Thymus (tissue), 11 donors: ENCODE measurements at regions not wholly inside any gene's neighbourhood (a gene's known extent, or its start where the extent isn't known, plus 50 kb on each side); places are given as distances from the start of the nearest gene placed in this dataset.

ENCODE experiments used
- DNase-seq, 9 donors: peaks; one replicate each; pipeline ENCODE4 v3.0.0-alpha.2; 2013; ENCODE audit warnings: low spot score in 9 of 9, low read depth in 6 of 9, missing footprints in 1 of 9
- H3K27ac ChIP-seq, 2 donors: one replicate each; pipeline ENCODE4 v1.5.1; 2013; ENCODE audit warnings: control low read depth in 1 of 2, low read depth in 1 of 2, low read length in 1 of 2, mild to moderate bottlenecking in 1 of 2, moderate library complexity in 1 of 2
- H3K27me3 ChIP-seq, 2 donors: one replicate each; pipeline ENCODE4 v1.5.1; 2013; ENCODE audit warnings: low read length in 1 of 2; ENCODE audit not compliant: control insufficient read depth in 2 of 2, insufficient read depth in 1 of 2
- H3K36me3 ChIP-seq, 2 donors: one replicate each; pipeline ENCODE4 v1.5.1; 2013; ENCODE audit warnings: low read length in 1 of 2, mild to moderate bottlenecking in 1 of 2, moderate library complexity in 1 of 2; ENCODE audit not compliant: control insufficient read depth in 2 of 2, insufficient read depth in 2 of 2
- H3K4me1 ChIP-seq, 2 donors: one replicate each; pipeline ENCODE4 v1.5.1; 2013; ENCODE audit warnings: low read length in 2 of 2; ENCODE audit not compliant: control insufficient read depth in 2 of 2, insufficient read depth in 2 of 2
- H3K4me3 ChIP-seq, 2 donors: one replicate each; pipeline ENCODE4 v1.5.1; 2013; ENCODE audit warnings: low read length in 2 of 2, control low read depth in 1 of 2, mild to moderate bottlenecking in 1 of 2
- H3K9me3 ChIP-seq, 2 donors: one replicate each; pipeline ENCODE4 v1.5.1; 2013; ENCODE audit warnings: low read length in 1 of 2, mild to moderate bottlenecking in 1 of 2; ENCODE audit not compliant: control insufficient read depth in 2 of 2, insufficient read depth in 1 of 2
- WGBS: extraction: QIAGEN DNeasy Blood & Tissue Kit; methylation state at CpG from one replicate; pipeline ENCODE4 v1.1.7; 2013; 5-methylcytosine and 5-hydroxymethylcytosine counted together
- donor health status: healthy.

GRCh38 chr2:41990245-41990644 lies 57.6 kb upstream of the PKDCC start:
- 75% methylated on average over 4 of the region's 4 CpGs for WGBS
- H3K36me3 ChIP-seq: no peaks in the 10 kb centered on the region
- no peak overlapping the region for H3K4me3 ChIP-seq
- peak overlapping the region in 1 of 2 donors; percentile 17 for H3K27ac ChIP-seq
- no peaks in the 10 kb centered on the region for H3K4me1 ChIP-seq
- DNase-seq: no peak
- H3K9me3 ChIP-seq: no peaks in the 10 kb centered on the region
- peaks cover 0 to 2% of the 10 kb centered on the region in 2 donors for H3K27me3 ChIP-seq

GRCh38 chr2:41990688-41991087 lies 57.1 kb upstream of the PKDCC start:
- no peaks in the 10 kb centered on the region for H3K36me3 ChIP-seq
- H3K4me3 ChIP-seq: no peak overlapping the region
- DNase-seq: no peak
- no peak overlapping the region for H3K27ac ChIP-seq
- H3K27me3 ChIP-seq: peaks cover 0 to 2% of the 10 kb centered on the region in 2 donors
- no peaks in the 10 kb centered on the region for H3K4me1 ChIP-seq
- WGBS: 93% methylated on average over 4 of the region's 4 CpGs
- no peaks in the 10 kb centered on the region for H3K9me3 ChIP-seq

GRCh38 chr2:41992056-41992642 lies 55.7 kb upstream of the PKDCC start:
- no peaks in the 10 kb centered on the region for H3K9me3 ChIP-seq

DNA sequence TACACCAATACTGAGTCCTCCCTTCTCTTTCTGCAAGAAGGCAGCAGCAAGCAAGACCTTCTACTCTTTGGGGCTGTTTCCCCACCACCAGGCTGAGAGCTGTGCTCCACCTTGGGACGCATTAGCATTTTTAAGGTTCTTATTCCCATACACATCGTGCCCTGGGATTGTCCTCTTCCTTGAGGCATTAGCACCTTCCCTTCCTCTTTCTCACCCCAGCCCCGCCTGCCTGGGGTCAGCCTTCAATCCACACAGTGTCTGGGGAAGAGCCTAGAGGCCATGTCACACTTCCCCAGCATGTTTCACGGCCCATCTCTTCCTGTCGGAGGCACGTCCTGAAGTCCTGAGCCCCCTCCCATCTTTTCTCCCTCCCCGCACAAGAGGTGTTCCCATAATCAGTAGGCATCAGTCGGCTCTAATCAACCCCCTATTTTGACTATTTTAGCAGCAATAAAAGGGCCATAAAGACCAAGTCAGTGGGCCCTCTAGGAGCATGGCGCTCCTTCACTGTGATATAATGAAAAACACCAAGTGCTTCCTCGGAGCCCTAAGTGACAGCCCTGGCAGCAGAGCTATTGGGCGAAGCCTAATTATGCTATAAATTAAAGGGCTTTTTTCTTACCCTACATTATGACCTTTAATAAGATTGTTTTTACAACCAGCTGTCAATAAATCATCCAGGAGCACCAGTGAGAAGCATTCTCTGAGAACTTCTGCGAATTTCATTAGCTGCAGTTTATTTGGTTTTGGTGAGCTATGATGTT lies 55.0 kb upstream of the PKDCC start:
- H3K27me3 ChIP-seq: peaks cover 0 to 2% of the 10 kb centered on the region in 2 donors
- no peaks in the 10 kb centered on the region for H3K9me3 ChIP-seq
- no peak overlapping the region for H3K27ac ChIP-seq
- 84% methylated on average over 12 of the region's 12 CpGs for WGBS
- no peak for DNase-seq
- H3K36me3 ChIP-seq: no peaks in the 10 kb centered on the region
- no peaks in the 10 kb centered on the region for H3K4me1 ChIP-seq
- H3K4me3 ChIP-seq: no peak overlapping the region

More at GRCh38 chr2:41992056-41992642, 55.7 kb upstream of the PKDCC start:
- WGBS: 100% methylated on average over 1 of the region's 1 CpG
- DNase-seq: no peak
- Histone ChIP-seq H3K27me3 (peaks cover 0 to 2% of the 10 kb centered on the region in 2 donors), H3K27ac (no peak overlapping the region), H3K36me3 (no peaks in the 10 kb centered on the region), H3K4me3 (no peak overlapping the region), H3K4me1 (no peaks in the 10 kb centered on the region)

DNA sequence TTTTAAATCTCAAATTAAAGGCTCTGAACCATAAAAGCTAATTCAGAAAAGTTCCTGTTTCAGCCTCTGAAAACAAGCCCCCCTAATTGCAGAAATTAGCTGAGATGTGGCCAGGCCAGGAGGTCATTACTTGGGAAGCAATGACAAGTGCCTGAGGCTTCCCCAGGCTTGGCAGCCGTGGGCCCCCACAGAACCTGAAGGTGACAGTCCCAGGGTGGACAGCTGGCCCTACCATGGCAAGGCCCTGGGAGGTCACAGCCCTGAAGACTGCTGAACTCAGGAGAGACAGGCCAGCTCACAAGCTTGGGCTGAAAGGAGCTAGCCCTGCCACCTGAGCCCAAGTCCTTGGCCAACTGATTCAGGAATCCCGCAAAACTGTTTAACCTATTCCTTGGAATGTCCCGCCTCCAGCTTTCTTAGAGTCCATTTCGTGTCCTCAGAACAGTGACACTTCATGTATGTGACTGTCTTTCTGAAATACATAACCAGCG lies 54.3 kb upstream of the PKDCC start:
- 93% methylated on average over 5 of the region's 5 CpGs for WGBS
- no peaks in the 10 kb centered on the region for H3K9me3 ChIP-seq
- peaks cover 0 to 2% of the 10 kb centered on the region in 2 donors for H3K27me3 ChIP-seq
- H3K4me1 ChIP-seq: no peaks in the 10 kb centered on the region
- no peaks in the 10 kb centered on the region for H3K36me3 ChIP-seq
- H3K4me3 ChIP-seq: no peak overlapping the region
- H3K27ac ChIP-seq: no peak overlapping the region
- DNase-seq: no peak

GRCh38 chr2:41994233-41994637 lies 53.6 kb upstream of the PKDCC start:
- H3K36me3 ChIP-seq: no peaks in the 10 kb centered on the region
- 97% methylated on average over 5 of the region's 5 CpGs for WGBS
- H3K4me3 ChIP-seq: no peak overlapping the region
- H3K4me1 ChIP-seq: no peaks in the 10 kb centered on the region
- no peak overlapping the region for H3K27ac ChIP-seq
- no peaks in the 10 kb centered on the region for H3K9me3 ChIP-seq
- H3K27me3 ChIP-seq: peaks cover 0 to 2% of the 10 kb centered on the region in 2 donors
- no peak for DNase-seq

GRCh38 chr2:41994661-41995060 lies 53.2 kb upstream of the PKDCC start:
- no peak for DNase-seq
- 97% methylated on average over 8 of the region's 8 CpGs for WGBS
- Histone ChIP-seq H3K27me3 (peaks cover 0 to 2% of the 10 kb centered on the region in 2 donors), H3K36me3 (no peaks in the 10 kb centered on the region), H3K27ac (no peak overlapping the region), H3K9me3 (no peaks in the 10 kb centered on the region), H3K4me3 (no peak overlapping the region), H3K4me1 (no peaks in the 10 kb centered on the region)

DNA sequence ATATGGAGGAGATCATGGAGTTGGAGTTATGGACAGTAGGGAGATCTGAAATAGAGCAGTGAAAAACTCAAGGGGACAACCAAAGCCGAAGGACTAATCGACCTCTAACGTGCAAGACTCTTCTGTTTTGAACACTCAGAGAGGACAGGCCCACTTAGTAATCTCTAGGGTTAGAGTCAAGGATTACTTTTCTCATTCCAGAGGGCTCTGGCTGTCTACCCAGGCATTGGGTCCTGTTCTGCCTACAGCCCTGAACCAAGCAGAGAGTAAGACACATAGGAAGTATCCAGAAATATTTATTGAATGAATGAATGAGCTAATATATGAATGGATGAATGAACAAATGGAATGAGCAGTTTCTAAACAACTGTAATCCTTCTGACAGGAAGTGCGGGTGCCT lies 50.3 kb upstream of the PKDCC start:
- no peak overlapping the region for H3K27ac ChIP-seq
- H3K4me1 ChIP-seq: no peaks in the 10 kb centered on the region
- no peak overlapping the region for H3K4me3 ChIP-seq
- H3K36me3 ChIP-seq: no peaks in the 10 kb centered on the region
- DNase-seq: no peak
- H3K9me3 ChIP-seq: no peaks in the 10 kb centered on the region
- H3K27me3 ChIP-seq: no peaks in the 10 kb centered on the region
- WGBS: 98% methylated on average over 4 of the region's 4 CpGs
